LNCAP (cell line): ENCODE measurements at regions not wholly inside any gene's neighbourhood (a gene's known extent, or its start where the extent isn't known, plus 50 kb on each side); places are given as distances from the start of the nearest gene placed in this dataset.

ENCODE experiments used
- TF ChIP-seq, protein P1 (sequence below): fragments of 450-650 bp; IDR thresholded peaks from 2 replicates; pipeline ENCODE4 v1.5.1; 2017; ENCODE audit warnings: mild to moderate bottlenecking

DNA sequence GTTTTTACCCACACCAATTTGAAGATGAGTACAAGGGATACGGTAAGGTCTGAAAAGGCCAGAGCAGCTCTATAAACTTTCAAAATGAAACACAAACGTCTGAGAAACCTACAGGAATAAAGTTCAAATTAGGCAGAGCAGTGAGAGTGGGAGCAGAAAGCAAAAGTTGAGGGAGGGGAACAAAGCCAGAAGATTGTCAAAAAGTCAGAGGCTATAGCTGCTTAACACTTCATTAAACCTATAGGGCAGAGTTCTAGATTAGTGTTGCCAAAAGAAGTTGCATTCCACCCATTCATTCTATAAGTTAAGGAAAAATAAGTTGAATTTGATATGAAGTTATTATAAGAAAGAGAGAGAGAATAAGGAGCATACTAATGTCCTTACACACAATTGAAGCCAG lies 309.6 kb upstream of the CD180 start:
- TF ChIP-seq, protein P1, sequence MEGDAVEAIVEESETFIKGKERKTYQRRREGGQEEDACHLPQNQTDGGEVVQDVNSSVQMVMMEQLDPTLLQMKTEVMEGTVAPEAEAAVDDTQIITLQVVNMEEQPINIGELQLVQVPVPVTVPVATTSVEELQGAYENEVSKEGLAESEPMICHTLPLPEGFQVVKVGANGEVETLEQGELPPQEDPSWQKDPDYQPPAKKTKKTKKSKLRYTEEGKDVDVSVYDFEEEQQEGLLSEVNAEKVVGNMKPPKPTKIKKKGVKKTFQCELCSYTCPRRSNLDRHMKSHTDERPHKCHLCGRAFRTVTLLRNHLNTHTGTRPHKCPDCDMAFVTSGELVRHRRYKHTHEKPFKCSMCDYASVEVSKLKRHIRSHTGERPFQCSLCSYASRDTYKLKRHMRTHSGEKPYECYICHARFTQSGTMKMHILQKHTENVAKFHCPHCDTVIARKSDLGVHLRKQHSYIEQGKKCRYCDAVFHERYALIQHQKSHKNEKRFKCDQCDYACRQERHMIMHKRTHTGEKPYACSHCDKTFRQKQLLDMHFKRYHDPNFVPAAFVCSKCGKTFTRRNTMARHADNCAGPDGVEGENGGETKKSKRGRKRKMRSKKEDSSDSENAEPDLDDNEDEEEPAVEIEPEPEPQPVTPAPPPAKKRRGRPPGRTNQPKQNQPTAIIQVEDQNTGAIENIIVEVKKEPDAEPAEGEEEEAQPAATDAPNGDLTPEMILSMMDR: no peak

DNA sequence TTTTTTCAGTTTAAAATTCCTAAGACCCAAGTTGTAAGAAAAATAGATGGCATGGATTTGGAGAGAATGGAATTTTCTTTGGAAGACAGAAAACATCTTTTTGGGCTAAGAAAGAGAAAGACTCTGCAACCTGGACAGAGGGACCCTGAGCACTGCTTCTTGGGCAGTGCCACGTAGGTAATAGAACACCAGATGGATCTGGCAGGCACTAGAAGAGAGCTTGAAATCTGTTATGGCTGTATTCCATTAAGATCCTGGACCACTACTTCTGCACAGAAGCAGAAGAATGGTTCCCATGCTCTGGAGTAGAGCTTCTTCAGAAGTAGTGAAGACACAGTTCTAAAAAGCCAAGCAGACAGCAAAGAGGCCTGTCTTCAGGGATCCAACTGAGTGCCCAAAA lies 306.4 kb upstream of the CD180 start:
- TF ChIP-seq, protein P1: no peak

DNA sequence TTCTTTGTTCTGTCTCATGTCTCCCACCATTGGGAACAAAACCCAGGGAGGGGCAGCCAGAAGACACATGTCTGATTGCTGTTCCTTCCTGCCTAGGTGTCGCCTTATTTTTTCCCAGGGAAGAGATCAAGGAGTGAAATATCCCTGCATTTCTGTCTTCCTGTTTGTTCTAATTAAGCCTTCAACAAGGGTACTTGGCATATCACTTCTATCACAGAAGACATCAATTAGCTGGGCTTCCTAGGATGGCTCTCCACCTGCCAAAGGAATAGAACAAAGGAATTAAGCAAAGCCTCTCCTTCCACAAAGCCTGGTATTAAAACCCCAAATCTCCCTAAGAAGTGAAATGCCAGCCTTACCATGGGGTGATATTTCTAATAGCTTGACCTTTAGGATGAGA lies 299.5 kb upstream of the CD180 start:
- TF ChIP-seq, protein P1: no peak

DNA sequence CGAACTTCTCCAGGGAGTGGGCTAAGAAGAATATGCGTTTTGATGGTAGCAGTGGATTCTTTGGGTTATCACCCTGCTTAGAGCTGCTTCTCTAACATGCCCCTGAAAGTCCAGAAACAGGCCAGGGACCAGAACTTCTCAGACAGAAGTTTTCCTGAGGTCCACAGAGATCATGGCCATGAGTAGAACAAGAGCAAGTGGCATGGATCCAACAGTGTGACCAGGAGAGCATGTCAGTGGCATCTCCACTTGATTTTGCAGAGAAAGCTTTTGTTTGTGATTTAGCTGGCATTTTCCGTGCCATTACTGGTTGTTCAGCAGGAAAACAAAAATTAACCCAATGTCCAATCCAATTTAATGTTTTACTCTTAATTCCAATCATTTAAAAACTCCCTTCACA lies 298.5 kb upstream of the CD180 start:
- TF ChIP-seq, protein P1: no peak

DNA sequence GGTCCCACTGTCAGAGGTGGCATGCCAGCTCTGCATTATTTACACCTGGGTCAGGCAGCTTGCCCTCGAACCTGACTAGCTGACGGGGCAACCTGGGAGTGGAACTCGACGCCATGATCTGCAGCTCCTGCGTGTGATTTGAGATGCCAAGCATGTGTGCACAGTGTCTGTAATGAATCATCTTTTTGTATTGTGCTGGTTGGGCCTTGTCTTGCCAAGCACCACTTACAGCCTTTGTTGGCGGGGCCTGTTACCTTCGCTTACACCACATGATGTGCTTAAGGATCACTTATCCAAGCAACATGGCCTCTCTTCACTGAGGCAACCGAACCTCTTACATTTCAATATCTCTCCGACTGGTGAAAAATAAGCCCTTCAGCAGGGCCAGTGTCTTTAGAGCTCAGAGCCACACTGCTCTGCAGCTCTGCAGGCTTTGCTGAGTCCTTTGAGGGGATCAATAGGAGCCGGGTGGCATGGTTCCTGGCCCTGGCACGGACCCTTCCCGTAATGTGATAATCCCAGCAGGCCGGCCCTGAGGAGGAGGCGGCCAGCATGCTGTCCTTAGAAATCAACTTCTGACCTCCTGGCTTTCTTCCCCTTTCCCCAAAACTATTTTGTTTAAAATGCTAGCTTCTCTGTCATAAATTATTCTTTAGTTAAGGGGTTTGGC lies 297.7 kb upstream of the CD180 start:
- TF ChIP-seq, protein P1: no peak

DNA sequence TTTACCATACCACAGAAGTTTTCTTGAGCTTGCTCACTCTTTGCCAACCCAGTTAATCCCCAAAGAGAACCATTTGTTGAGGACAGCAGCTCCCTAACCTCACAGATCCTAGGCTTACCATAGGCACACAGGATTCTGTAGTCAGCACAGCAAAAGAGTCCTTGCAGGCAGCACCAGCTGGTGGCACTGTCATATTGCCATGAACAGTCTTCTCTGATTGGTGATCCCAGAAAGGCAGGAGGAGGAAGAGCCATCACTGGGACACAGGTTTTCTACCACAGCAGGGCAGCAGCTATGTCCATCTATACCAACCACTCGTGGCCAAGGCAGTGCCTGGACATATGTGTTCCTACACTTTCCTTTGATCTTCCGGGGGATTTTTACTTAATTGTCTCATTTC lies 297.1 kb upstream of the CD180 start:
- TF ChIP-seq, protein P1: peak; percentile 61

DNA sequence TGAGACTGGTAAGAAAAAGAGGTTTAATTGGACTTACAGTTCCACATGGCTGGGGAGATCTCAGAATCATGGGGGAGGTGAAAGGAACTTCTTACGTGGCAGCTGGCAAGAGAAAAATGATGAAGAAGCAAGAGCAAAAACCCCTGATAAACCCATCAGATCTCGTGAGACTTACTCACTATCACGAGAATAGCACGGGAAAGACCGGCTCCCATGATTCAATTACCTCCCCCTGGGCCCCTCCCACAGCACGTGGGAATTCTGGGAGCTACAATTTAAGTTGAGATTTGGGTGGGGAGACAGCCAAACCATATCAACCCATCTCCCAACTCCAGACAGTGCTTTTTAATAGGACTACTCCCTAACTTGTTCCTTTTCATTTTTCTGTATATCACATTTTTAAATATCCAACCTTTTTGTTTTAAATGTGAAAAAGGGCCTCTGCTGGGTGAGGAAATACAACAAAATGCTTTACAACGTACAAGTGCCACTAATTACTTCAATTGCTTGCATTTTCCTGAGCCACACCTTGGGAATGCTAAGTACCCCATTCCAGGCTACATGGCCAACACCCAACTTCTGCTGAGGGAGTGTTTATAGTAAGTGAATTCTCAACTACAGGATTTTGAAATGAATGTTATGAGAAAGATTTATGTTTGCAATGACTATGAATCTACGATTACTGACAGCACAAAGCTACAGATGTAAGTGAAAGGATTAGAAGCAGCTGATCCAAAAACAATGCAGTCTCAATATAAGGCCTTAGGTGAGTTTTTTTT lies 294.1 kb upstream of the CD180 start:
- TF ChIP-seq, protein P1: no peak
